Osteoblast (primary cell): ENCODE measurements at regions not wholly inside any gene's neighbourhood (a gene's known extent, or its start where the extent isn't known, plus 50 kb on each side); places are given as distances from the start of the nearest gene placed in this dataset.

Source experiments
- DNase-seq: peaks from one replicate; pipeline ENCODE4 v3.0.0; 2011; ENCODE audit warnings: low spot score, mixed read lengths; ENCODE audit not compliant: insufficient read length; ENCODE audit errors: missing footprints
- H2AFZ ChIP-seq: 2 replicates; pipeline ENCODE4 v1.6.0; 2011; ENCODE audit warnings: mild to moderate bottlenecking, low read length
- H3K27ac ChIP-seq: 2 replicates; pipeline ENCODE4 v1.5.1; 2011; ENCODE audit warnings: mild to moderate bottlenecking, low read depth, low read length, moderate library complexity
- H3K27me3 ChIP-seq: 2 replicates; pipeline ENCODE4 v1.6.0; 2012; ENCODE audit warnings: mild to moderate bottlenecking, control low read depth, inconsistent platforms, low read length, moderate library complexity; ENCODE audit not compliant: insufficient read depth
- H3K36me3 ChIP-seq: 2 replicates; pipeline ENCODE4 v1.5.1; 2011; ENCODE audit warnings: mild to moderate bottlenecking, low read length, control low read depth, moderate library complexity; ENCODE audit not compliant: insufficient read depth
- H3K4me1 ChIP-seq: 2 replicates; pipeline ENCODE4 v1.5.1; 2011; ENCODE audit warnings: mild to moderate bottlenecking, low read length, control low read depth, moderate library complexity; ENCODE audit not compliant: insufficient read depth
- H3K4me2 ChIP-seq: 2 replicates; pipeline ENCODE4 v1.6.0; 2011; ENCODE audit warnings: mild to moderate bottlenecking, low read length; ENCODE audit not compliant: insufficient read depth
- H3K4me3 ChIP-seq: fragments of 200-600 bp; sonication (generic); 3 replicates; pipeline ENCODE4 v1.5.1; 2012; ENCODE audit warnings: mild to moderate bottlenecking, low read length, inconsistent platforms; ENCODE audit not compliant: insufficient read depth
- H3K79me2 ChIP-seq: 2 replicates; pipeline ENCODE4 v1.6.0; 2012; ENCODE audit warnings: mild to moderate bottlenecking, low read length, control low read depth, inconsistent platforms; ENCODE audit not compliant: insufficient read depth
- H3K9me3 ChIP-seq: 2 replicates; pipeline ENCODE4 v1.5.1; 2011; ENCODE audit warnings: low read depth, low read length, control low read depth
- H4K20me1 ChIP-seq: 2 replicates; pipeline ENCODE4 v1.6.0; 2012; ENCODE audit warnings: mild to moderate bottlenecking, low read length, control low read depth; ENCODE audit not compliant: insufficient read depth
- TF ChIP-seq, protein P1 (sequence below): IDR thresholded peaks from 2 replicates; pipeline ENCODE4 v1.5.1; 2011; ENCODE audit warnings: mild to moderate bottlenecking, low read depth, low read length, moderate library complexity; ENCODE audit errors: extremely low read depth

GRCh38 chr16:85176541-85177447 is 64.5 kb upstream of the CIBAR2 start:
- H2AFZ ChIP-seq = no peak overlapping the region
- peaks cover 24% of the 10 kb centered on the region for H4K20me1 ChIP-seq
- TF ChIP-seq, protein P1, sequence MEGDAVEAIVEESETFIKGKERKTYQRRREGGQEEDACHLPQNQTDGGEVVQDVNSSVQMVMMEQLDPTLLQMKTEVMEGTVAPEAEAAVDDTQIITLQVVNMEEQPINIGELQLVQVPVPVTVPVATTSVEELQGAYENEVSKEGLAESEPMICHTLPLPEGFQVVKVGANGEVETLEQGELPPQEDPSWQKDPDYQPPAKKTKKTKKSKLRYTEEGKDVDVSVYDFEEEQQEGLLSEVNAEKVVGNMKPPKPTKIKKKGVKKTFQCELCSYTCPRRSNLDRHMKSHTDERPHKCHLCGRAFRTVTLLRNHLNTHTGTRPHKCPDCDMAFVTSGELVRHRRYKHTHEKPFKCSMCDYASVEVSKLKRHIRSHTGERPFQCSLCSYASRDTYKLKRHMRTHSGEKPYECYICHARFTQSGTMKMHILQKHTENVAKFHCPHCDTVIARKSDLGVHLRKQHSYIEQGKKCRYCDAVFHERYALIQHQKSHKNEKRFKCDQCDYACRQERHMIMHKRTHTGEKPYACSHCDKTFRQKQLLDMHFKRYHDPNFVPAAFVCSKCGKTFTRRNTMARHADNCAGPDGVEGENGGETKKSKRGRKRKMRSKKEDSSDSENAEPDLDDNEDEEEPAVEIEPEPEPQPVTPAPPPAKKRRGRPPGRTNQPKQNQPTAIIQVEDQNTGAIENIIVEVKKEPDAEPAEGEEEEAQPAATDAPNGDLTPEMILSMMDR = no peak
- no peaks in the 10 kb centered on the region for H3K27me3 ChIP-seq
- no peak overlapping the region for H3K4me3 ChIP-seq
- DNase-seq = peak; percentile 64
- H3K27ac ChIP-seq = no peak overlapping the region
- peaks cover 35% of the 10 kb centered on the region for H3K4me1 ChIP-seq
- H3K36me3 ChIP-seq = peaks cover 3% of the 10 kb centered on the region
- peaks cover 75% of the 10 kb centered on the region for H3K79me2 ChIP-seq
- no peak overlapping the region for H3K4me2 ChIP-seq
- H3K9me3 ChIP-seq = no peaks in the 10 kb centered on the region

DNA sequence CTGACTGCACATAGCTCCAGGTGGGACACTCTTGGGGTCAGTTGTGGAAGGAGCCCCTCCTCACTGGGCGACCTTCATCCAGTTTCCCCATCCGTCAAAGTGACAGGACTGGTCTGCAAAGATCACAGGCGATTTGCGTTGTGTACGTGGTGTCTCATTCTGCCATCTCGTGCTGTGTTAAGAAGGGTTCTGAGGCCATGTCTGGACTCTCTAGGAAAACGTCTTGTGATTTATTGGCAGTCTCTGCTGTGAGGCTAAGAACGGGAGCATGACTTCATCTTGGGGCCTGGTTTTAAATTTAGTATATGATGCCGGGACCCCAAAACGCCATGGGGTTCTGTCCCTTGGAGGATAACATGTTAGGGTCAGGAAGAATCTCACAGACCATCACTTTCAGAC is 65.2 kb upstream of the CIBAR2 start:
- peak; percentile 86 for DNase-seq
- Histone ChIP-seq H3K4me2 (no peak overlapping the region), H3K36me3 (peaks cover 3% of the 10 kb centered on the region), H3K27ac (no peak overlapping the region), H3K4me3 (no peak overlapping the region), H2AFZ (no peak overlapping the region), H4K20me1 (peaks cover 24% of the 10 kb centered on the region), H3K9me3 (no peaks in the 10 kb centered on the region), H3K27me3 (no peaks in the 10 kb centered on the region), H3K79me2 (peaks cover 75% of the 10 kb centered on the region), H3K4me1 (peaks cover 29% of the 10 kb centered on the region)
- TF ChIP-seq, protein P1 = no peak

DNA sequence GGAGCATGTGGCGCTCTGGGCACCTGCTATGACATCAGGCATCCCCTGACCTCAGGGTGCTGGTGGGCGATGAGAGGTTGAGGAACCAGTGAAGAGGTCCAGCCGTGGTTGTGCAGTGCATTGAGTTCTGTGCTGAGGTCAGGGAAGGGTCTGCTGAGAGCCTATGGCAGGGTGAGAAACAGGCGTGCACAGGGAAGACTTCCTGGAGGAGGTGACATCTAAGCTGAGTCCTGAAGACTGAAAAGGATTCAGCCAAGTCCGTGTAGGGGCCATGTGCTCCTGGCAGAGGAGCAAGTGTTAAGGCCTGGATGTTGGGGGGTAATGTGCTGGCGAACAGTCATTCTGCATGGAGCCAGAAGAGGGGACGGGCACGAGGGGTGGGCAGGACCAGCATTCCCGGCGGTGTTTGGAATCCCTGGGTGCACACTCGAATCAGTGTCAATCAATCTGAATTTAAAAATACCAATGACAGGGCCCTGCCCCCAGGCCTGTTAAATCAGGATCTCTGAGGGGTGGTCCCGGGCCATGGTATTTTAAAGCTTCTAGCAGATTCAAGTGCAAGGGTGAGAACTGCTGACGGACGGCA is 65.8 kb upstream of the CIBAR2 start:
- Histone ChIP-seq H3K36me3 (peaks cover 3% of the 10 kb centered on the region), H3K4me1 (peaks cover 22% of the 10 kb centered on the region), H3K27me3 (no peaks in the 10 kb centered on the region), H3K27ac (no peak overlapping the region), H3K4me3 (no peak overlapping the region), H3K79me2 (peaks cover 81% of the 10 kb centered on the region), H2AFZ (no peak overlapping the region), H4K20me1 (peaks cover 24% of the 10 kb centered on the region), H3K9me3 (no peaks in the 10 kb centered on the region), H3K4me2 (no peak overlapping the region)
- TF ChIP-seq, protein P1 = no peak
- peak; percentile 26 for DNase-seq

DNA sequence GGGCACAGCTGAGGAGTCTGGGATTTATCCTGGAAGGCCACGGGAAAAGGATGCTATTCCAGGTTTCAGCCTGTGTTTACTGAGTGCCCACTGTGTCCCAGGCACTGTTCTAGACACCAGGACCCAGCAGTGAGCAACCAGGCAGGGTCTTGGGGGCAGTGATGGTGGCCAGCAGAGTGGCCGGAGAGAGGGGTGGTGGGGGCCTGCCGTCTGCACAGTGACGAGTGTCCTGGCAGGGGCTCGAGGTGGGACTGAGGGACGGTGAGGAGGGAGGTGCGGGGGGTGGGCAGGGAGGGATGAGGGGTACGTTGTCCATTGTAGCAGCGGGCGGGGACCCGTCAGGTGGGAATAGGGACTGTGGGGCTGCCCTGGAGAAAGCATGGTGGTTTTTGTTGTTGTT is 66.3 kb upstream of the CIBAR2 start:
- peaks cover 24% of the 10 kb centered on the region for H4K20me1 ChIP-seq
- H2AFZ ChIP-seq = no peak overlapping the region
- no peak for DNase-seq
- H3K4me3 ChIP-seq = no peak overlapping the region
- peaks cover 86% of the 10 kb centered on the region for H3K79me2 ChIP-seq
- H3K27me3 ChIP-seq = no peaks in the 10 kb centered on the region
- no peak overlapping the region for H3K27ac ChIP-seq
- no peak overlapping the region for H3K4me2 ChIP-seq
- H3K4me1 ChIP-seq = peaks cover 17% of the 10 kb centered on the region
- TF ChIP-seq, protein P1 = no peak
- H3K36me3 ChIP-seq = peaks cover 3% of the 10 kb centered on the region
- H3K9me3 ChIP-seq = no peaks in the 10 kb centered on the region
